GM21360 (cell line): ENCODE measurements at regions not wholly inside any gene's neighbourhood (a gene's known extent, or its start where the extent isn't known, plus 50 kb on each side); places are given as distances from the start of the nearest gene placed in this dataset.
"Not testable (repeated sequence)": the region's sequence is repeated elsewhere in the genome, so short reads cannot be mapped to it uniquely, and the experiment has no call there.

Source experiments
- ATAC-seq: cut with Tn5 transposase; IDR thresholded peaks from one replicate; pipeline ENCODE4 v1.9.1; 2021; ENCODE audit warnings: mild to moderate bottlenecking, moderate library complexity; ENCODE audit not compliant: unreplicated experiment

DNA sequence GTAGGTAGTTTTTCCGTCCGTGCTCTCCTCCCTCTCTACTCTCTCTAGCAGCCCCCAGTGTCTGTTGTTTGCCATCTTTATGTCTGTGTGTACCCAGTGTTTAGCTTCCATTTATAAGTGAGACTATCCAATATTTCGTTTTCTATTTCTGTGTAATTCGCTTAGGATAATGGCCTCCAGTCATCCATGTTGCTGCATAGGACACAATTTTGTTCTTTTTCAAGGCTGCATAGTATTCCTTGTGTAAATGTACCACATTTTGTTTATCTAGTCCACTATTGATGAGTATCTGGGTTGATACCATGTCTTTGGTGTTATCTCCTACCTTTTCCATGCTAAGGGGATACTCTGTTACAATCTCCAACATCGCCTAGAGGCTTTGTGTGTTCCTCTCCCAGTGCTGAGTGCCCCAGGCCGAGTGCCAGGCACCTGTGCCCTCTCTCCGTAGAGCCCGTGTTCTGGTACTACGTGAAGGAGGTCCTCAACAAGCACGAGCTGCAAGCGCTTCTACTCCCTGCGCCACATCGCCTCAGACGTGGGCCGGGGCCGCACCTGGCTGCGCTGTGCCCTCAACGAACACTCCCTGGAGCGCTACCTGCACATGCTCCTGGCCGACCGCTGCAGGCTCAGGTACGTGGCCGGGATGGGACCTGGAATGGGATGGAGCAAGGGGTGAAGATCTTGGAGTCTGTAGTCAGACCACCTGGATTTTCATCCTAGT, 51.0 kb downstream of the NPIPB11 start:
- ATAC-seq, result not testable (repeated sequence)

DNA sequence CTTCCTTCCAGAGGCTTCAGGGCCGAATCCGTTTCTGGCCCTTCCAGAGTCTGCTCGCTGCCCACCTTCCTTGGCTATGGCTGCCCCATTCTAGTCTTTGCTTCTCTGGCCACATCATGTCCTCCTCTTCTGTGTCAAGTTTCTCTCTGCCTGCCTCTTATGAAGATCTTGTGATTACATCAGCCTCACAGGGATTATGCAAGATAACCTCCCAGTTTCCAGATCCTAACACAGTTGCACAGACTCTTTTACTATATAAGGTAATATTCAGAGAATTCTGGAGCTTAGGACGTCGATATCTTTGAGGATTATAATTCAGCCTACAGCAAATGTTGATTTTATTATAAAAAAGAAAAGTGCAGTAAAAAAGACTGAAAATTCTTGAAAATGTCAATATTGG, 52.1 kb downstream of the NPIPB11 start:
- not testable (repeated sequence) for ATAC-seq

DNA sequence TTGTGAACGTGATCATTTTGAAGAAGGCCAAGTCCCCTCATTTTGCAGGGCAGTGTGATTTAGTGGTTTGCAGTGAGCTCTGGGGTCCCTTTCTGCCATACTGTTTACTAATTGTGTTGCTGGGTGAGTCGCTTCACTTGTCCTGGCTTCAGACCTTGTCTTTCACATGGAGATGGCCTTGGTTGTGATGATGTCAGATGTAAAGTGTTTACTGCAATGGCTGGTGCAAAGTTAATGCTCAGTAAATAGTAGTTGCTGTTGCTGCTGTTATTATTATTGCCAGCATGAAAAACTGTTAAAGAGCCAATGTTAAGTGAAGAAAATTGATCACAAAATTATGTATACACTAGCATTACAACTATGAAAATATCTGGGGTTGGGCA, 53.9 kb downstream of the NPIPB11 start:
- ATAC-seq, result not testable (repeated sequence)

DNA sequence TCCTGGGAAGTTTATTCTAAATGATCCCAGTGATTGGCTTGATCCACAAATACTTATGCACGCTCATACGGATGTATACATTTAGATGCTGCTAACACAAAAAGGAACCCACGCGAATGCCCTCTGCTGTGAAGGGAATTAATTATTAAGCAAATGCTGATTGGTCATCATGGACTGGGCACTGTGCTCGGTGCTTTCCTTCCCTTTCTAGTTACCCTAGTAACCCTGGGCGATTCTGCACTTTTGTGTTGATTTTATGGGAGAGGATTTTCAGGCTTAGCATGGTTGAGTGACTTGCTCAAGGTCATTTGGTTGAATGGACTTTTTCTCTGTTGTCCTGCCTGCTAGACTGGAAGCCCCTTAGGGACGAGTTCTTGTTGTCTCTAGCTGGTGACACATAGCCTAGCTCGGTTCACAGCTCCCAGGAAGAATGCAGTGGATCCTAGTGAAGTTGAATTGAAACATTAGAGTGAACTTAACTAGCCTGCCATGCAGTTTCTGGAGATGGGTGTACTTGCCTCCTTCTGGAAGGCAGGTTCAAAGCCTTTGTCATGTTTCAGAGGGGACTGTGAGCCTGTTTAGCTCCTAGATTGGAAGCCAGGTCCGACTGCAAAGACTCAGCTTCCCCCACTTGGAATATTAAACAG, 54.4 kb downstream of the NPIPB11 start:
- not testable (repeated sequence) for ATAC-seq

DNA sequence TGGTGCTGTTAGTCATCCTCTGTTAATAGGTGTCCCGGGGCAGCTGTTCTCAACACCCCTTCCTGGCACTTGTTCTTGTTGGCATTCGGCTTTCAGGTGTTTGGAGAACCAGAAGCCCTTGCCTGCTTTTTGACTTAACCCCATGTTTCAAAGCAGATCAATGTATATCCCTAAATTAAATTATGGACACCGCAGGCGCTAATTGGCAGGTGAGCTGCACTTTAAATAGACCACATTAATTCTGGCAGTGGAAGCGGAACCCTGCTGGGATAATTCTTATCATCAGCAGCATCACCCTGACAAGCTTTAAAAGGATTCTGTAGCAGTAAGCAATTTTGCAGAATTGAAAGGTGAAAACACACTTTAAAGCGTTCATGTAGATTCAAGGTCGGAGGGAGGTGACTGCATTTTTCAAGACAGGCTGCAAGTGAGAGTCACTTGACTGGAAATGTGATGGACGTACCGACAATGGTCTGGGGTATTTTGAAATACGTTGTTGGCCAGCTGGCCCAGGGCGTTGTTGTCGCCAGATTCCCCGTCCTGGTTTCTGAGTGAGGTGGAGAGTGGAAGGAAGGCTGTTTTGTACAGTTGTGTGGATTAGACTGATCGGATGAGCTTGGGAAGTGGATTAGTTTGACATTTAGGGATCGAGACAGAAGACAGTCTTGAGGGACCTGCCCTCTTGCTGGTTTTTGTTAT, 55.1 kb downstream of the NPIPB11 start:
- ATAC-seq, result not testable (repeated sequence)

DNA sequence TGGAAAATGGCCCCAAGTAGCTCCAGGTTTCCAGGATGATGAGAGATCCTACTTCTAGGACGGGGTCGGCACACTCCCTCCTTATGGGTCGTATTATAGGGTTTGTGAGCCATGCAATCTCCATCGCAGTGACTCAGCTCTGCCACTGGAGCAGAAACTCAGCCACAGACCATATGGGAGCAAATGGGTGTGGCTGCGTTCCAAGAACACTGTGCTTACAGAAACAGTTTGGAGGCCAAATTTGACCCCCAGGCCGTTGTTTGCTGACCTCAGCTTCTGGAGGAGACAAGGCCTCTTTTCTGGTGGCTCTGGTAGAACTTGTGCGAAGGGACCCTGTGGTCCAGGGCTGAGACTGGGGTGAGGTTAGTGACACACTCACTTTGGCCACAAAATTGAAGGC, 56.5 kb downstream of the NPIPB11 start:
- ATAC-seq, result not testable (repeated sequence)

DNA sequence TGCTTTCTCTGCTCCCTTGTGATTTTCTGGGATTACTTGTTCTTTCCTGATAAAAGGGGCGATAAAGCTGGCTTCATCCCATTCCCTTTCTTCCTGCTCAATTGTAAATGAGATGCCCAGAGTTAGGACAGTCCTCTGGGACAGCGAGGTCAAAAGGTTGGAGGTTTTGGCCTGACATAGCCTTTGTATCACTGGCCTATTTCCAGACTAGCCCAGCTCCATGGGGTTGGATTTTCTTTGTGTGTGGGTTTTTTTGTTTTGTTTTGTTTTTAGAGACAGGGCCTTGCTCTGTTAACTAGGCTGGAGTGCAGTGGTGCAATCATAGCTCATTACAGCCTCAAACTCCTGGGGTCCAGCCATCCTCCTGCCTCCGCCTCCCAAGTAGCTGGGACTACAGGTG, 57.8 kb downstream of the NPIPB11 start:
- not testable (repeated sequence) for ATAC-seq

DNA sequence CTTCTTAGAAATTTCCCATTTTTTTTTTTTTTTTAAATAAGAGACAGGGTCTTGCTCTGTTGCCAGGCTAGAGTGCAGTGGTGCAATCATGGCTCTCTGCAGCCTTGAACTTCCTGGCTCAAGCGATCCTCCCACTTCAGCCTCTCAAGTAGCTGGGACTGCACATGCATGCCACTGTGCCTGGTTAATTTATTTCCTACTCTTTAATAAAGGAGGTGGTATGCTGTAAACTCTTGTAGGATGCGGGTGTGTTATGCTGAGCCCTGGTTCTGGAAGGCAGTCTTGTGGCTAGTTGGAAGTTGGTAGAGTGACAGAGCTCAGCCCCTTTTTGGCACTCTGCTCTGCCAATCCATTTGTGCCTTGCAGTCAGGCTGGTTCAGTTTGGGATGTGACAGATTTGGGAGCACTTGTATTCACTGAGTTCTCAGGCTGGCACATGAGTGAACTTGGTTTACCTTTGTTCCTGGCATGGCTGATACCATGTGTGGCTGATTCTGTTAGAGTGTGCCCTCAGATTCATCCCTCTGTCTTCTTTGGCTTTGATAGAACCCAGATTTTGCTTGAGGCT, 58.3 kb downstream of the NPIPB11 start:
- not testable (repeated sequence) for ATAC-seq

DNA sequence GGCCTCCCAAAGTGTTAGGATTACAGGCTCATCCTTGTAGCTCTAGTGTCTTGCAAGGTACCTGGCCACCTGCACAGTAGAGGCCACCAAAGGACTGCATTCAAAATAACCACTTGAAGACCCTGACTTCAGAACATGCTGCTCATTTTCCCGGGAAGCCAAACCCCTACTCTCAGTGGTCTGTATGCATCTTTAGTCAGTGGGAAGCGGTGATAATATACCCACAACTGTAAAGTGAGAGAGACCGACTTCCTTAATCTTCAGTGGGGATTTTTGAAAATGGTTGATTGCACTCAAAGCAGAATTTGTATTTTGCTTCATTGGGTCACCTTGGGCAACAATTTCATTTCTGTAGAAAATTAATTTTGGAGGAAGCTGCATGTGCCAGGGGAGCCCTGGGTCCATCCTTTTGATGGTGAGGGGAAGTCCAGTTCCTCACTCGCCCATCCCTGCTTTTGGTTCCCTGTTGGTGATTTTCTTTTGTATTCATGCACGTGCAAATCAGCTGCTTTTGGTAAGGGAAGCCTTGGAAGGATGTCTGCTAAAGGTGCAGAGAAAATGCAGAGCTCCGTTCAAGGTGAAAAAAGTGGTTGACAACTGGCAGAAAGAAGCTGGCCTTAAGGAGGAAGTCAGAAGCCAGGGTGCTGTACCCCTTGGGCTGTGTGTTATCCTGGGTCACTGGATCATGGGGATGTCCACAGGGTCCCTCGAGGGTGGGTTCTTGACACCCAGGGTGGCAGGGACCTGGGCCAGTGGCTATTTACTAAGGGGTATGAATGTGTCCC, 59.5 kb downstream of the NPIPB11 start:
- ATAC-seq, result not testable (repeated sequence)

DNA sequence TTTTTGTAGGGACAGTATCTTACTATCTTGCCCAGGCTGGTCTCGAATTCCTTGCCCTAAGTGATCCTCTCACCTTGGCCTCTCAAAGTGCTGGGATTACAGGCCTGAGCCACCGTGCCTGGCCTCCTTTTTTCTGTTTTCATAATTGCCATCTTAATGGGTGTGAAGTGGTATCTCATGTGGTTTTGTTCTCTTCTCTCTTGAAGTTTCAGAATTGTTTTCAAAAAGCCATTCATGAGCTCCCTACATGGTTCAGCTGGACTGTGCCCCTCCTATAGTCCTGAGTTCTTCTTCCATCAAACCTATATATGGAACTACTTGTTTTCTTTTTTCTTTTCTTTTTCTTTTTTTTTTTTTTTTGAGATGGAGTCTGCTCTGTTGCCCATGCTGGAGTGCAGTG, 60.3 kb downstream of the NPIPB11 start:
- ATAC-seq, result not testable (repeated sequence)

DNA sequence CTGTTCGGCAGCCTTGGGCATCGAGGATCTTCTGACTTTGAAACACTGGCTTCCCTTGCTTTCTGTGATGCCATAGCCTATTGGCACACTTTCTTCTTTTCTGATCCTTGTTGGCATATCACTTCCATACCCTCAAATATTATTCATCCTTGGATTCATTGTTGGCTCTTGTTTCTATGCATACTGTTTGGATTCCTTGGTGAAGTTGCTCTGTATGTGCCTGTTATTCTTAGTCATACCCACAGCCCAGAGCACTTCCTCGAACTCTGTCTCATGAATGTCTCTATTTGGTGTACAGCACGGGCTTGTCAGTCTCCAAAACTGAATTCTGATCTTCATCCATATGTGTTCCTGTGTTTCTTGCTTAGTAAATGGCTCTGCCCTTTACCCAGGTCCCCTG, 63.6 kb downstream of the NPIPB11 start:
- ATAC-seq, result not testable (repeated sequence)

DNA sequence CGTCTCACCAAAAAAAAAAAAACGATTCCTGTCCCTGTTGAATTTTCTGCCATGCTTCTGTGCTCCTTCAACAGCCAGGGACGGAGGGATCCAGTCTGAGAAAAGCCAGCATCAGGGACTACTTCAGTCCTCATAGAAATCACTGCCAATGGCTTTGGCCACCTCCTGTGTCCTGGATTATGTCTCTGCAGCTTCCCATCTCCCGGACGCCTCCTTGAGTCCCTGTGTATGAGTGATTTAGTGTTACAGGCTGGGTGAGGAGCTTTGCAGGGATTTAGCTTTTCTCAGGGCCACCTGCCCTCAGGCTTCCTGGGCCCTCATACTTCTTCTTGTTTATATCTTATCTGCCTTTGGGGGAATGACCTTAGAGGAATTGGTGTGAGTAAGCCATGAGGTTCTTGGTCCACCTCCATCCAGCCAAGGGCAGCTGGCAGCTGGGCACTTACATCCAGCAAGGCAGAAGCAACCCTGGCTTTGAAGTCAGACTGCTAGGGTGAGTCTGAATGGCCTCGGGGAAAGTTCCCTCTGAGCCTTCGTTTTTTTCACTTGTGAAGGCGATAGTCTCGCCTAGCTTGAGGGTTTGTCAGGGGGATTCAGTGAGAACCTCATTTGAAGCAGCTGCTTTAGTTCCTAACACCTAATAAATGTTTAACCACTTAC, 65.6 kb downstream of the NPIPB11 start:
- ATAC-seq, result not testable (repeated sequence)

DNA sequence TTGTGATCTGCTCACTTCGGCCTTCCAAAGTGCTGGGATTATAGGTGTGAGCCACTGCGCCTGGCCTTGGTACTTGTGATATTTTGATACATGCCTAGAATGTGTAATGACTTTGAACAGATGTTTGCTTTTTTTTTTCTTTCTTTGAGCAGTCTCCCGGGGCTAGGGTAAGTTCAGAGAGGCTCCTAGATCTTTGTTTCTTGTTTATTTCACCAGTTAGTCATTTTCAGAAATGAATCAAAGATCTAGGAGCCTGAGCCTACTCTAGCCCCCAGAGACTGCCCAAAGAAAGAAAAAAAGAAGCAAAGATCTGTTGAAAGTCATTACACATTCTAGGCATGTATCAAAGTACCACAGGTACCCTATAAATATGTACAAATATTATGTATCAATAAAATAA, 66.3 kb downstream of the NPIPB11 start:
- ATAC-seq, result not testable (repeated sequence)

DNA sequence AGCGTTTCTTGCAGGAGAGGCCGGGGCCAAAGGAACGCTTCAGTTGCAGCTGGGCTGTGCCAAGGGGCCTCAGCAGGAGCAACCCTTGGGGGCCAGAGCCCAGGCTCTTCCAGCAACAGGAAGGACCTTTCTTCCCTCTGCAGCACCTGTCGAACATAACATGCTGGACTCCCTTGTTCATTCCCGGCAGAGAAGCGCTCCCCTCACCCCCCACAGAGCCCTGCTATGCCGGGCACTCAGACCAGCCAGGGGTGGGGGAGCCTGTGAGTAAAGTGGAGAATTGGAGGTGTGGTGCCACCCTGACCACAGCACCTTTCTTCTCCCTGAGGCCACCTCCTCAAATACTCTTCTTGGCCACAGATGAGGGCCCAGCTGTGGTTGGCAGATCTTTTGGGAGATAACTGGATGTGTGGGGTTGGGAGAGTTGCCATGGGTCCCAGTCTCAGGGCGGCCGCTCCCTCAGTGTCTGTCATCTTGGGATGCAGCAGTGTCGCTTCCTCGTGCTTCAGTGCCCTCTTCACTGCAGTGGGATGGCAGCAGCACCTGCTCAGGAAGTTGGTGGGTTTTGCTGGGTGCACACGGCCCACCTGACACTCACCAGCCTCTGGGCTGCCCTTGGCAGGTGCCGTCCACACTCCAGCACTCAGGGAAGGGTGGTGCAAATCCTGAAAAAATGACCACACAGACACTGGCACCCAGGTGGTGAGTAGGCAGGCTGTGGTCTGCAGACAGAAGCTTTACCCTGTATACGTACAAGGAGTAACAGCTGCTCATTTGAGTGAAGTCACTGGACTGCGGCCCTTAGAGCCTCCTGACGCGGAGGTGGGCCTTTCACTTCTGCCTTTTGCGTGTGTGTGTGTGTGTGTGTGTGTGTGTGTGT, 67.5 kb downstream of the NPIPB11 start:
- peak; percentile 67 for ATAC-seq

DNA sequence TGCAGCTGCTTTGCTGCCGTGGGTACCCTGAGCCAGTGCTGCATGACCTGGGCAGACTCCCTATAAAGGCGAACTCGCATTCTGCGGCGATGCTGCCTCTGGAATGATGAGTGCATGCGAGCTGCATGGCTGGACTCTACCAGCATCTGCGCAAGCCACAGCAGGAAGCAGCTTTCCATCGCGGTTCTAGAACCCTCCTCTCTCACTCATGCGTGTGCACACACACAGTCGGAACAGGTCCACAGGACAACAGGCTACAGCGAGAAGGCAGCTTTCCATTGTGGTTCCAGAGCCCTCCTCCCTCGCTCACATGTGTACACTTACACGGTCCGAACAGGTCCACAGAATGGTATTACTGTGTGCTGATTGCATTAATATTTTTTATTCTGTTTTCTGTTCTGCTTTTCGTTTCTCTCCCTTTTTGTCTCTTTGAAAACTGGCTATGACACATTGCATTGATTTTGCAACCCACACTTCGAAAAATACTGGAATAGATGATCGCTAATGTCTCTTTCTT, 69.1 kb downstream of the NPIPB11 start:
- not testable (repeated sequence) for ATAC-seq

DNA sequence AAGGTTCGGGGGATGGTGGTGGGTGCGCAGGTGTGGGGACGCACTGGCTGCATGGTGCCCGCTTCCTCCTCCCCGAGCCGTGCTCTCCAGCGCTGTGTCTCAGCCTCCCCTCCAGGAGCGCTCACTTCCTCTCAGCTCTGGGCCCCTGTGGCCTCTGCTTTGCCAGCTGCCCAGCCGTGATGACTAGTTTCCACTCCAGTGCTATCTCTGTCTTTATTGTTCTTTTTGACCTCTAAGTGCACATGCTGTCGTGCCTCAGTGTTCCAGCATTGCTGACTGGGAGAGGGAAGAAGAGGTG, 71.0 kb downstream of the NPIPB11 start:
- not testable (repeated sequence) for ATAC-seq

DNA sequence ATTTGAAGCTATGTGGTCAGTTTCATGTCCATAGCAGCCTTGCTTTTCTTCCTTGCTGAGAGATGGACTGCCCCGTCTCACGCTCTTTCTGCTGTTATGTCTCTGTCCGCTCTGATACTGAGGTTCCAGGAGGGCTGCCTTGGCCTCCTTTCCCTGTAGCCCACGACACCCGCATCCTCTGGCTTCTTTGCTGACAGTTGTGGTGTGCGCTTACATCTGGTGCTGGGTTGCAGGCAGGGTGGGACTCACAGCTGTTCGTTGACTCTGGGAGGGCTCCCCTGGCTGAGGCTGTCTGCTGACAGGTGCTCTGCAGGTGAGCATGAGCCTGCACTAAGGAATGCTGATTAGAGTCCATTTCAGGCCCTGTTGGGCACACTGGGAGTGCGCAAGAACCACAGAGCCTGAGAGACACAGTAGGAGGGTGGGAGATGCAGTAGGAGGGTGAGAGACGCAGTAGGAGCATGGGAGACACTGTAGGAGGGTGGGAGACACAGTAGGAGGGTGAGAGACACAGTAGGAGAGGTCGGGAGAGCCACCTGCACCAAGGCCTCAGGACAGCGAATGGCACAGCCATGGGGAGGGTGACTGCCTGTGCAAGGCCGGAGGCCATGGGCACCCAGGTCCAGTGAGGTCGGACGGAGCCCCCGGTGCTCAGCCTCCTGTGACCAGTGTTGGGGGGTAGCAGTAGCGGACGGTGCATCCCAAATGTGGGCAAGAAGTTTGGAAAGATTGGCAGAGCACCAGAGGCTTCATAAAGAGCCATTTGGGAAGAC, 71.5 kb downstream of the NPIPB11 start:
- not testable (repeated sequence) for ATAC-seq

DNA sequence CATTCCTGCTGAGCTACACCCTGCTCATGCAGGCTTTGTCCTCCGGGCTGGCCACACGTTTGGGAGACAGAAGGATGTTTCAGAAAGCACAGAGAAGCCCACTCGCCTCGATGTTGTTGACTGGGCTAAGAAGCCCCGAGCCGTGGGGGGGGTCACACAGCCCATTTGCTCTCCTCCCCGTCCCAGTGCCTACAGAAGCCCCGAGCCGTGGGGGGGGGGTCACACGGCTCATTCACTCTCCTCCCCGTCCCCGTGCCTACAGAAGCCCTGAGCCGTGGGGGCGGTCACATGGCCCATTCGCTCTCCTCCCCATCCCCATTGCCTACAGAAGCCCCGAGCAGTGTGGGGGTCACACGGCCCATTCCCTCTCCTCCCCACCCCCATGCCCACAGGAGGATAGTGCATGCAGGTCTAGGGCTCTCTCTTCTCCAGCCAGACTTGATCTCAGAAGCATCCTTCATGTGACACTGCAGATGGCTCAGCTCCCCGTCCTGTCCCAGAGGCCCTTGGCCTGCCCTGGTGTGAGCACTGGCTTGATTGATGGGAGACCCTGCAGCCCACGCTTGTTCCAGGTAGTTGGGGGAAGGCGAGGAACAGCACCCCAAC, 72.9 kb downstream of the NPIPB11 start:
- not testable (repeated sequence) for ATAC-seq
